GM18909 (cell line): ENCODE measurements at regions not wholly inside any gene's neighbourhood (a gene's known extent, or its start where the extent isn't known, plus 50 kb on each side); places are given as distances from the start of the nearest gene placed in this dataset.
"Not testable (repeated sequence)": the region's sequence is repeated elsewhere in the genome, so short reads cannot be mapped to it uniquely, and the experiment has no call there.

ENCODE experiments used
- ATAC-seq: cut with Tn5 transposase; IDR thresholded peaks from one replicate; pipeline ENCODE4 v1.9.1; 2021; ENCODE audit warnings: mild to moderate bottlenecking; ENCODE audit not compliant: unreplicated experiment, poor library complexity

GRCh38 chr16:76713191-76713590, 436.0 kb downstream of the CNTNAP4 start:
- no peak for ATAC-seq

GRCh38 chr16:76716251-76716650, 439.1 kb downstream of the CNTNAP4 start:
- not testable (repeated sequence) for ATAC-seq

- ATAC-seq = no peak
These were observed 447.0 kb downstream of the CNTNAP4 start for GRCh38 chr16:76724181-76724580.

- no peak for ATAC-seq
These were observed 452.3 kb downstream of the CNTNAP4 start for GRCh38 chr16:76729525-76729924.

GRCh38 chr16:76732894-76733293, 455.7 kb downstream of the CNTNAP4 start:
- ATAC-seq = no peak

- ATAC-seq = no peak
These were observed 449.4 kb upstream of the MON1B start for GRCh38 chr16:76741623-76742022.

GRCh38 chr16:76748461-76749348, 442.3 kb upstream of the MON1B start:
- no peak for ATAC-seq

- no peak for ATAC-seq
These were observed 441.1 kb upstream of the MON1B start for GRCh38 chr16:76749780-76750375.

- ATAC-seq = no peak
These were observed 435.5 kb upstream of the MON1B start for GRCh38 chr16:76755496-76755895.

- ATAC-seq = no peak
These were observed 434.6 kb upstream of the MON1B start for GRCh38 chr16:76756423-76756822.

- ATAC-seq = no peak
These were observed 434.0 kb upstream of the MON1B start for GRCh38 chr16:76756951-76757350.

- ATAC-seq = no peak
These were observed 424.5 kb upstream of the MON1B start for GRCh38 chr16:76766538-76766937.

- ATAC-seq = no peak
These were observed 422.7 kb upstream of the MON1B start for GRCh38 chr16:76768316-76768715.

GRCh38 chr16:76768948-76769347, 422.0 kb upstream of the MON1B start:
- no peak for ATAC-seq

GRCh38 chr16:76771216-76771615, 419.8 kb upstream of the MON1B start:
- ATAC-seq = no peak

- no peak for ATAC-seq
These were observed 413.1 kb upstream of the MON1B start for GRCh38 chr16:76777721-76778465.

- ATAC-seq = no peak
These were observed 410.4 kb upstream of the MON1B start for GRCh38 chr16:76780556-76780955.

GRCh38 chr16:76784530-76784929, 406.5 kb upstream of the MON1B start:
- no peak for ATAC-seq

- no peak for ATAC-seq
These were observed 403.6 kb upstream of the MON1B start for GRCh38 chr16:76787394-76787793.

- no peak for ATAC-seq
These were observed 399.8 kb upstream of the MON1B start for GRCh38 chr16:76791151-76791550.

GRCh38 chr16:76796416-76796815, 394.6 kb upstream of the MON1B start:
- ATAC-seq = no peak
